CMK (cell line): ENCODE measurements at regions not wholly inside any gene's neighbourhood (a gene's known extent, or its start where the extent isn't known, plus 50 kb on each side); places are given as distances from the start of the nearest gene placed in this dataset.

Experiments
- DNase-seq: peaks from one replicate; pipeline ENCODE4 v3.0.0-alpha.2; 2010; ENCODE audit warnings: low read depth

GRCh38 chr6:156517088-156517487 lies 260.1 kb upstream of the ARID1B start:
- no peak for DNase-seq

GRCh38 chr6:156515242-156515641 lies 261.9 kb upstream of the ARID1B start:
- no peak for DNase-seq

GRCh38 chr6:156513504-156513903 lies 263.7 kb upstream of the ARID1B start:
- no peak for DNase-seq

- DNase-seq: no peak
Observed at GRCh38 chr6:156511570-156511969, 265.6 kb upstream of the ARID1B start.

DNA sequence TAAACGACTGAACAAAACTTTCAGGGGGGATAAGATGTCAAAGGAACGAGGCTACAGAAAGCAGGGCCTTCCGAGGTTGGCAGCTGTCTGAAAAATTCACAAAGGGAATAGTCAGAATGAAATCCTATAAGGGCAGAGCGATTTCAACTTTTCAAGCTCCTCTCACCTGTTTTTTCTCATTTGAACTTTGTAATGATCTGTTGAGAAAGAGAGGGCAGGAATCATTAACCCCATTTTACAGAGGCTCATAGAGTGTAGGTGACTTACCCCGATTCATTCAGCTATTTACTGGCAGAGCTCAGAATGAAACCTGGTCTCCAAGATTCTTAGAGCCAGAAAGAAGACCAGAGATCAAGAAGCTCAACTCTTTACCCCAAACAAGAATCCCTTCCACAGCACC lies 266.1 kb upstream of the ARID1B start:
- no peak for DNase-seq

- no peak for DNase-seq
Observed at GRCh38 chr6:156510242-156510641, 266.9 kb upstream of the ARID1B start.

DNA sequence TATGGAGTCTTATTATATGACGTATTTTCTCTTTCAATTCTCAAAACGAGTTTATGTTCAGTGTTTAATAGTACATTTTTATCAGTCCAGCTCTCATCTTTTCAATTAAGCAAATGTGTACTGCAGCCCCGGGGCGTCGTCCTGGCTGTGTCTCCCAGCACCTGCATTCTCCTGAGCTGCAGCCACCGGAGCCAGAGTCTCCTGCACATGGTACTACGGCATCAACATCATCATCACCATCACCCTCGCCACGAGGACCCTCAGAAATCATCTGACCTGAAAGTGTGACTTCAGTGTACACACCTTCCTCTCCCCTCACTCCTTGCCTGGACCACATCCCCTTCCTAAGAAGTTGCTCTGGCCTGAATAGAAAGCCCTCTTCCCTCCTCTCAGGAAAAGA lies 267.7 kb upstream of the ARID1B start:
- no peak for DNase-seq

DNA sequence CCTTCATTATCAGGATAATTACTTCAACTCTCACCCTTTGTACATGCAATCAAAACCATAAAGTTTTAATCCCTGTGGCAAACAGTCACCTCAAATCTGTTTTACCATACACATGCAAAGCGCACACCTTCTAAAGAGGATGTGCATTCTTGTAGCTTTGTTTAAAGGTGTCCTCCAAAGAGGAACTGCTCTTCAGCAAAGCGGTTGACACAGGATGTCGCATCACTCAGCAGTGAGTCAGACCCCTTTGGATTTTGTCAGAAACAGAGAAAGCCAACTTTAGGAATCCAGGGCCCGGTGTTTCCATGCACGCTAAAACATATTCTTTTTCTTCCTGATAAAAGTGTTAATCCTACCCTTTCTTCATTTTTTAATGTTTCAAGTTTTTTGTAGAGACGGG lies 268.3 kb upstream of the ARID1B start:
- DNase-seq: no peak

DNA sequence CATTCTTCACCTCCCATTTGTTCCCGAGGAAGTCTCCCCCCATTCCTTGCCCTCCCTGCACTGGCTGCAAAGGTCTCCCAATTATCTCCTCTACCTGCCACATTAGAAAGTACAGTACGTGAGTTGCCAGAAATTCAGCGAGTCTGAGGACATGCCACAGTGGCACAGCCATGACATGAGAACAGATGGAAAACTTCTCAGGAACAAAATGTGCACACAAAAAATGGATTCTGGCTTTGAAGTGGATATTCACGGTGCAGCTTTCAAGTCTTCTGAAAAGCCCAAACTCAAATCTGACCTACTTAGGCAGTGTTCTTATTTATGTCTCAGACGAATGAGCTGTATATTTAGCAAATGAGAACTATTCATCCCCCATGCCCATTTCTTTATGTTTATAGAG lies 269.1 kb upstream of the ARID1B start:
- no peak for DNase-seq

- DNase-seq: no peak
Observed at GRCh38 chr6:156507656-156508055, 269.5 kb upstream of the ARID1B start.

- no peak for DNase-seq
Observed at GRCh38 chr6:156507106-156507505, 270.1 kb upstream of the ARID1B start.

DNA sequence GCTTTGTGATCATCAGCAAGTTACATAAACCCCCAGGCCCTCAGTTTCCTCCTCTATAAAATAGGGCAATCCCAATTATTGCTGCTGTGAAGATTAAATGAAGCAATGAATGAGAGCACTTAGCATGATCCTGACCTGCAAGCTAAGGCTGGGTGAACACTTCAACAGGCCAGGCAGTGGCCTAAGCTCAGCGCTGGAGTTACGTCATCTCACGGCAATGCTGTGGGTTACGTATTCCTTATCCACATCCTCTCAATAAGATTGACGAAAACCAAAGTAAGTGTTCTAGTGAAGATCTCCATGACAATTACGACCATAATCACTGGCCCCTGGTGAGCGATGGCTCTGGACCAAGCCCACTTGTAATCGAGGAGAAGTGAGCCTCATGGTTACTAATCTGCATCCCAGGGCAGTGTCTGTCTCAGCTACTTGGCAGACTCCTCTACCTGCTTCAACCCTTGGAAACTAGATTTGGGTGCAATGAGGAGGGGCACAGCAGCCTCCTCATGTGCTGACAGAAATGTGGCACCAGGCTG lies 274.1 kb upstream of the ARID1B start:
- DNase-seq: no peak

DNA sequence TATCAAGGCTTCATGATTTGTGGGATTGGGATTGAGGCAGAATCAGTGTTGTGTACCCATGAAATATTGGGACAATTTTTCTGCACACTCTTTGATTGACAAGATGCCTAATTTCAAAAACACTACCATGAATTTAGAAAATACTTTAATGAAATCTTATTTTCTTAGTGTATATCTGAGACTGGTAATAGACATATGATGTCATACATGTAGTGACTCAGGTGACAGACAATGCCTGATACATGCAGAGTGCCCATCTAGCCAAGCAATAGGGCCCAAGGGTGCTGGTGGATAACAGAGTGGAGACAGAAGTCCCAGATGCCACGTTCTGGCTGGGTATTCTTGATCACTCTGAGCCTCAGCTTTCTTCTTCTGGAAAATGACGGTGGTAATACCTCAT lies 279.6 kb upstream of the ARID1B start:
- DNase-seq: no peak

DNA sequence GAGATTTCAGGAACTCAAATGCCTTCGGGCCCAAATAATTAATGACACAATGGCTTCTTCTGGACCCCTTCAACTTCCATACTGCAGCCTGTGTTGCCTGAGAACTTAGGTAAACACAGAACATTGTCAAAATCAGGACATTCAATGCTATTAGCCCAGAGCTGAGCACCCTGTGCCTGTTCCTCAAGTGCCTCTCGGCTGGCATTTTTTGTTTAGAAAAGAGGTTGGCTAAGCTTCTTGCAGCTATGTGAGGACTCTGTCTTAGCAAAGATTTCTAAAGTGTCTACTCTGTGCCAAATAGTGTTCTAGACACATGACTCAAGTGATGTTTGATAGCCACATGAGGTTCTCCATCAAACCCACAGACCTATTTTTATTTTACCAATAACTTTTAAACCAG lies 289.3 kb upstream of the ARID1B start:
- DNase-seq: no peak

DNA sequence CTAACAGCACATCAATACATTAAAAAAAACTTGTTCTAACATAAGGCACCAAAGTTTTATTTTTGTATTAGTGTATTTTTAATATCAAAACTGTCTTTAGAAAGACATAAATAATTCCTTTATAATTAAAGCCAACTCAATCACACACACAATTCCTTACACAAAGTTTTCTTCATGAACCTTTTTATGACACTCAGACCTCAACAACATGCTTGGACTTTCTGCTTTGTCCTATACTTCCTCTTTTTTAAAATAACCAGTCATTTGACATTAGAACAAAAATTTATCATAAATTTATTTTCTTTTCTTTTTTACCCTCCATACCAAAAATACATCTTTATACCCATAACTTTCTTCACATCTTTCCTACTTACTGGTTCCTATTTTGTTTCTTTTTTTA lies 292.0 kb upstream of the ARID1B start:
- no peak for DNase-seq

DNA sequence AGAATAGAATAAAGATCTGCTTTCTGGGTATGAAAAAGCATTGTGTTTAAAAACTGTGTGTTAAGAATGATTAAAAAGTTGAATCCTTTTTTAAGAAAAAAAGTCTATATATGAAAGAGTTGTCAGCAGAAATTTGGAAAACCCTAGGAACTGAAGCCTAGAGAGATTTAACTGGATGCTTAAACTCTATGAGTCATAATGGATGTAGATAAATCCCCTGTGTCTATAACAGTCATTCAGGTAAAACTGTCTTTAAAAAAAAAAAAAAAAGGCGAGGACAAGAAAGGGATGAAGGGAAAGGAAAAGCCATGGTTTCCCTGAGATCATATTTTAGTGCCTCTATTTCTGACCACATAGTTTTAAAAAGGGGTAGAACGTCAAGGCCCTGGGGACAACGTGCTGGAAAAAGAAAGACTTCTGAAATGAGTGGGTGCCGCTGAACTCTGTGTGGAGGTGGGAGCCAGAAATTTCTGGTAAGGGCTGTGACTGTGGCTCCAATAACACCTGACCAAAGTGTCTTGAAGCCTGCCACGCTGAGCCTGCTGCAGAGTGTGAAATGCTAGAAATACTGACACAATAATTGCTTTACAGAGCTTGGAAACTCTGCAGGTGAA lies 302.6 kb upstream of the ARID1B start:
- no peak for DNase-seq

DNA sequence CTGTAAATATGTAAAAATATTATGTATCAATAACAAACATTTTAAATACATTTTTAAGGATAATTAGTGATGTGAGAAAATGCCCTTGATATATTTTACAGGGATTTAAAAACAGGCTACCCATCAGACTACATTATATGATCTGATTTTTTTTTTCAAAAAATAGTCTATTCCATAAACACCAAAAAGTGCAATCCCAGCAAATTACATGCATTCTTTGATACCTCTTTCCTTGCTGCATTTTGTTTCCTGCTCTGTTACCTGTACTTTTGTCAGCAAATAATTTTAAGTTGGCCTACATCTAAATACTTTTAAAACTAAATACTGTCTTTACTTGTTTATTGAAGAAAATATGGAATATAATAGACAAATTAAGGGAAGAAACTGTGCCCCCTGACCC lies 306.2 kb upstream of the ARID1B start:
- no peak for DNase-seq

DNA sequence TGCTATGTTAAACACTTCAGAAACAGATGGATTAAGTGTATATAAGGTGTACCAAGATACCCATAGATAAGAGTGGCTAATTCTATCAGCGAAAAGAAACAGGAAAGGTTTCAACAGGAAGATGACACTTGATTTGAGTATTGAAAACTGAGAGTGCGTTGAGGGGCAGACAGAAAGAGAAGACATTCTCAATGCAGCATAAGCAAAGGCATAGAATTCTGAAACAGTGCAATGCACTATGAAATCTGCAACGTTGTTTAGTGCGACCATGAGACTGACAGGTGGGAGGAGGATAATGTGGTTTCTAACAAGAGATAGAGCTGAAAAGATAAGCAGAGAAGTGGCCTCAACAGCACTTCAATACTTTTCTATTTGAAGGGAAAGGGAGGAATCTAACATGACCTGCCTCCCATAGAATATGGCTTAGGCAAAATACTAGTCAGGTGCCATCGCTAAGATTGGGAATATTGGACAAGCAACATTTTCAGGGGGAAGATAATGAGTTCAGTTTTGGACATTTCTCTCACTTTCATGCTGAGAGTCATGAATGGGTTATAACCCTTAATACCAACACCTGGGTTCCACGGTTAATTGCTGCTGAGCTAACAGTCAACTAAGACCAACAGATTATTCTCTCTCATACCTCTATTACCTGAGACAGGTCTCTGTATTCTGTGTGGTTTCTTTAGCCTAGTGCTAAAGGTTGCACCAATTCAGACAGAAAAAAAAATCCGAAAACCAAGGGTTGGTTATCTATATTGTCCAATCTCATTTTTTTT lies 312.9 kb upstream of the ARID1B start:
- DNase-seq: no peak

DNA sequence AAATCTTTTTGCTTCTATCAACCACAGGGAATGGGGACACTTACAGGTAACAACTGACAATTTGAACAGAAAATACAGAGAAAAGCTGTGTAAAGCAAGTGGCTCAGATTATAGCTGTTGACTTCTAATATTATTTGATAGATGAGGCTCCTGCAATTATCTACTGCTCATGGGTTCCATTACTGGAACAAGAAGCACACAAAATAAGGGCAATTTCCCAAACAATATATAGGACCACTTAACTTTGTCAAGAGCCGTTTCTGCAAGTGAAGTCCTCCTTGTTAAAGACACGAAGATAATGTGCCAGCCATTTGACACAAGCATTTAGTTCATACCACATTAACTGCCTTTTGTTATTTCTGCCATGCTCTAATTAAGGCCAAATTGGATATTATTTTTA lies 315.5 kb upstream of the ARID1B start:
- DNase-seq: no peak

GRCh38 chr6:156457601-156458000 lies 319.6 kb upstream of the ARID1B start:
- DNase-seq: no peak

- DNase-seq: no peak
Observed at GRCh38 chr6:156455847-156456246, 321.3 kb upstream of the ARID1B start.

DNA sequence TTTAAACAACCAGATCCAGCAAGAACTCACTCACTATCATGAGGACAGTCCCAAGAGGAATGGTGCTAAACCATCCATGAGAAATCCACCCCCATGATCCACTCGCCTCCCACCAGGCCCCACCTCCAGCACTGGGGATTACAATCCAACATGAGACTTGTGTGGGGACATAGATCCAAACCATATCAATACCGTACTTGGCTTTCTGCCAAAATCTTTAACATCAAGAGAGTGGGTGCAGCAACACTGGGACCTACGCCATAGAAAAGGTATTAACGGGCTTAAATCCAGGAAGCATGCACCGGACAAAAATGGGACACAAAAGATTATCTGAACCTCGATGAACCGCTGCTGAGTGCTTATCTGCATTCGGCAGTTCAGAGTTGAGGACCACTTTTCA lies 322.3 kb upstream of the ARID1B start:
- no peak for DNase-seq

DNA sequence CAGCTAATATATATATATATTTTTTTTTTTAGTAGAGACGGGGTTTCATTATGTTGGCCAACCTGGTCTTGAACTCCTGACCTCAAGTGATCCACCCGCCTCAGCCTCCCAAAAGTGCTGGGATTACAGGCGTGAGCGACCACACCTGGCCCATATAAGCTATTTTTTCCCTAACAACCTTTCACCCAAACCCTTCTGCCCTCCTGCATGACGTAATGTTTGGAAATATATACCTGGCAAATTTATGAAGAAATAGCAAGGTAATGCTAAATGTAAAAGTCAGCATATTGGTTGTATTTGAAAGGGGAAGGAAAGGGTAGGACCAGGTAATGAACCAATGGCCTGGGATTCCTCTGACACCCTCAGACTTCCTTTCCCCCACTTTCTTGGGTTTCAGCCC lies 325.5 kb upstream of the ARID1B start:
- no peak for DNase-seq

DNA sequence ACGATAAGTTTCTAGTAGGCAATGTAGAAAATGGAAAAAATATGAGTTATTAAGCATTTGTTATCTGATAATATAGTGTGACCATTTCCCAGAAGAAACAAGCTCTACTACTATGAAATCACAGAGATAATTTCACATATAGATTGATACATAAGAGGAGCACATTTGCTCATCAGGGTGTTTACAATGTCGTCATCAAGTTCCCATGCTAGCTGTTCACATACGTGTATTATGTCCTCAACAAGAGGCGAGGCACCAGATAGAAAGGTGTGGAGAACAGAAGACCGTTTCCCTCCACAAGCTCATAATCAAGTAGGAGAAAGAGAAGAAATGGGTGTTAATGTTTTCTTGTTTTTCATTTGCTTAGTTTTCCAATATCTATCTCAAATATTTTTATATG lies 326.1 kb upstream of the ARID1B start:
- no peak for DNase-seq
